Trophoblast cell (in vitro differentiated cells and primary cell): ENCODE measurements at regions not wholly inside any gene's neighbourhood (a gene's known extent, or its start where the extent isn't known, plus 50 kb on each side); places are given as distances from the start of the nearest gene placed in this dataset.

ENCODE experiments used
- DNase-seq, 2 donors: peaks; one replicate each; pipeline ENCODE4 v3.0.0-alpha.2; 2016
- H2AFZ ChIP-seq: 2 replicates; pipeline ENCODE4 v1.6.1; 2013; ENCODE audit warnings: low read length, moderate library complexity, mild to moderate bottlenecking; ENCODE audit not compliant: insufficient read depth, poor library complexity
- H2AK5ac ChIP-seq: 2 replicates; pipeline ENCODE4 v1.6.1; 2013; ENCODE audit warnings: mild to moderate bottlenecking, low read length
- H2BK120ac ChIP-seq: 2 replicates; pipeline ENCODE4 v1.6.1; 2013; ENCODE audit warnings: low read length, mild to moderate bottlenecking, moderate library complexity; ENCODE audit not compliant: insufficient read depth, poor library complexity
- H2BK12ac ChIP-seq: 2 replicates; pipeline ENCODE4 v1.6.1; 2013; ENCODE audit warnings: mild to moderate bottlenecking, low read length, moderate library complexity
- H2BK5ac ChIP-seq: 2 replicates; pipeline ENCODE4 v1.6.1; 2013; ENCODE audit warnings: low read length, low read depth, moderate library complexity, mild to moderate bottlenecking; ENCODE audit not compliant: poor library complexity
- H3K14ac ChIP-seq: 2 replicates; pipeline ENCODE4 v1.6.1; 2013; ENCODE audit warnings: mild to moderate bottlenecking, low read length
- H3K18ac ChIP-seq: 2 replicates; pipeline ENCODE4 v1.6.1; 2013; ENCODE audit warnings: mild to moderate bottlenecking, low read length
- H3K23ac ChIP-seq: 2 replicates; pipeline ENCODE4 v1.6.1; 2013; ENCODE audit warnings: low read length
- H3K27ac ChIP-seq: 2 replicates; pipeline ENCODE4 v1.5.1; 2013; ENCODE audit warnings: low read depth, mild to moderate bottlenecking, inconsistent platforms, low read length, moderate library complexity
- H3K27me3 ChIP-seq: 2 replicates; pipeline ENCODE4 v1.6.1; 2013; ENCODE audit warnings: inconsistent platforms, mild to moderate bottlenecking, low read length, moderate library complexity; ENCODE audit not compliant: insufficient read depth
- H3K36me3 ChIP-seq, 2 experiments: 1 replicate in 1 of 2; 2 replicates in 1 of 2; pipeline ENCODE4 v1.6.1; 2013; ENCODE audit warnings: low read length in 2 of 2, mild to moderate bottlenecking in 2 of 2, moderate library complexity in 1 of 2; ENCODE audit not compliant: insufficient read depth in 2 of 2, control insufficient read depth in 1 of 2
- H3K4ac ChIP-seq: 2 replicates; pipeline ENCODE4 v1.6.1; 2013; ENCODE audit warnings: low read depth, mild to moderate bottlenecking, low read length, moderate library complexity
- H3K4me1 ChIP-seq, 2 experiments: 1 replicate in 1 of 2; 2 replicates in 1 of 2; pipeline ENCODE4 v1.6.1; 2013; ENCODE audit warnings: low read length in 2 of 2, mild to moderate bottlenecking in 2 of 2, moderate library complexity in 1 of 2; ENCODE audit not compliant: insufficient read depth in 2 of 2, control insufficient read depth in 1 of 2
- H3K4me2 ChIP-seq: 2 replicates; pipeline ENCODE4 v1.6.1; 2013; ENCODE audit warnings: inconsistent platforms, mild to moderate bottlenecking, low read length, moderate library complexity
- H3K4me3 ChIP-seq: 2 replicates; pipeline ENCODE4 v1.5.1; 2013; ENCODE audit warnings: mild to moderate bottlenecking, low read depth, low read length, inconsistent platforms
- H3K79me1 ChIP-seq: one replicate; pipeline ENCODE4 v1.6.1; 2013; ENCODE audit warnings: low read length
- H3K79me2 ChIP-seq: 2 replicates; pipeline ENCODE4 v1.6.1; 2013; ENCODE audit warnings: low read length, mild to moderate bottlenecking; ENCODE audit not compliant: control insufficient read depth, insufficient read depth, poor library complexity
- H3K9ac ChIP-seq: 2 replicates; pipeline ENCODE4 v1.6.1; 2013; ENCODE audit warnings: mild to moderate bottlenecking, low read length
- H3K9me3 ChIP-seq: 2 replicates; pipeline ENCODE4 v1.6.1; 2013; ENCODE audit warnings: low read depth, mild to moderate bottlenecking, control low read depth, inconsistent platforms, low read length; ENCODE audit not compliant: insufficient read depth
- H4K12ac ChIP-seq: 2 replicates; pipeline ENCODE4 v1.6.1; 2013; ENCODE audit warnings: low read depth, mild to moderate bottlenecking, low read length, moderate library complexity
- H4K8ac ChIP-seq: 2 replicates; pipeline ENCODE4 v1.6.1; 2013; ENCODE audit warnings: low read depth, mild to moderate bottlenecking, low read length, moderate library complexity
- H4K91ac ChIP-seq: one replicate; pipeline ENCODE4 v1.6.1; 2013; ENCODE audit warnings: low read depth, mild to moderate bottlenecking, low read length, moderate library complexity
- WGBS: extraction: QIAGEN DNeasy Blood & Tissue Kit; methylation state at CpG from one replicate; pipeline ENCODE4 v1.1.7; 2013; ENCODE audit warnings: missing lambda C conversion rate; ENCODE audit not compliant: insufficient read length, insufficient coverage; ENCODE audit errors: extremely low coverage; 5-methylcytosine and 5-hydroxymethylcytosine counted together

DNA sequence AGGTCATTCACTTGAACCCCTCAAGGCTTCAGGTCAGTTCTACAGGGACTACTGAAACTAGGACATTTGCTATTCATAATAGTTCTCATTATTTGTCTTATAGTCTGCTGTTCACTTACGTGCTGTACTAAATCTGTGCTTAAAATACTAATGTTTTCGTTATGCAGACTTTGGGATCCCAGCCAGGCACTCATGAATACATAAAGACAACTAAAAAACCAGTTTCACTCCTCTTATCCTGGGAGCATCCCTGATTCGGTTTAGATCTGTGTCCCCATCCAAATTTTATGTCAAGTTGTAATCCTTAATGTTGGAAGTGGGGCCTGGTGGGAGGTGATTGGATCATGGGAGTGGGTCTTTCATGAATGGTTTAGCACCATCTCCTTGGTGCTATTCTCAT, 1291.8 kb downstream of the CDH11 start:
- Histone ChIP-seq H3K4ac (no peak overlapping the region), H4K8ac (no peak overlapping the region), H3K27ac (no peak overlapping the region), H3K79me1 (no peaks in the 10 kb centered on the region), H3K36me3 (no peaks in the 10 kb centered on the region), H3K4me2 (no peak overlapping the region), H4K12ac (no peak overlapping the region), H2AK5ac (no peak overlapping the region), H3K23ac (no peak overlapping the region), H3K14ac (no peak overlapping the region), H3K4me1 (no peaks in the 10 kb centered on the region), H3K79me2 (no peaks in the 10 kb centered on the region), H3K27me3 (no peaks in the 10 kb centered on the region), H3K9ac (no peak overlapping the region), H2BK120ac (no peak overlapping the region), H2BK5ac (no peak overlapping the region), H2BK12ac (no peak overlapping the region), H4K91ac (no peak overlapping the region), H3K18ac (no peak overlapping the region), H3K9me3 (peaks cover 4% of the 10 kb centered on the region), H2AFZ (no peak overlapping the region), H3K4me3 (no peak overlapping the region)
- no peak for DNase-seq
- no CpG with 5 or more reads among the region's 3 CpGs for WGBS

DNA sequence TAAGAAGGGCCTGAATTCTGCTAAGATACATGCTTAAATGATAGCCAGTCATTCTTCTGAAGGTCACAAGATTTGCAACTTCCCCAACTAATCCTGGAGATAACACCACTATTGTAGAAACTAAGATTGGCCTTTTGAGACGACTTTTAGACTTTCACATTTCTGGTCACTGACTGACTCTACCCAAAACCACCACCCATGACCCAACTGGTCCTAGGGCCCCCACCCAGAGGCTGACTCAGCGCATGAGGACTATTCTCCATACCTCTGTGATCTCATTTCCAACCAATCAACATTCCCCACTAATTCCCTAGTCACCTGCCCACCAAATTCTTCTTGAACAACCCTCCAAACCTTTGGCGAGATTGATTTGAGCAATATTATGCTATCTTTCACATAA, 1299.0 kb downstream of the CDH11 start:
- Histone ChIP-seq H2BK120ac (no peak overlapping the region), H3K23ac (no peak overlapping the region), H2BK5ac (no peak overlapping the region), H2AFZ (no peak overlapping the region), H4K12ac (no peak overlapping the region), H3K36me3 (no peaks in the 10 kb centered on the region), H3K4me1 (peaks cover 0 to 2% of the 10 kb centered on the region in 2 experiments), H3K4me2 (no peak overlapping the region), H2AK5ac (no peak overlapping the region), H4K8ac (no peak overlapping the region), H3K9ac (no peak overlapping the region), H3K14ac (no peak overlapping the region), H3K79me1 (no peaks in the 10 kb centered on the region), H3K4ac (no peak overlapping the region), H3K9me3 (peaks cover 5% of the 10 kb centered on the region), H4K91ac (no peak overlapping the region), H3K4me3 (no peak overlapping the region), H3K27me3 (no peaks in the 10 kb centered on the region), H3K27ac (no peak overlapping the region), H3K18ac (no peak overlapping the region), H3K79me2 (no peaks in the 10 kb centered on the region), H2BK12ac (no peak overlapping the region)
- no CpG with 5 or more reads among the region's 3 CpGs for WGBS
- DNase-seq, result no peak

DNA sequence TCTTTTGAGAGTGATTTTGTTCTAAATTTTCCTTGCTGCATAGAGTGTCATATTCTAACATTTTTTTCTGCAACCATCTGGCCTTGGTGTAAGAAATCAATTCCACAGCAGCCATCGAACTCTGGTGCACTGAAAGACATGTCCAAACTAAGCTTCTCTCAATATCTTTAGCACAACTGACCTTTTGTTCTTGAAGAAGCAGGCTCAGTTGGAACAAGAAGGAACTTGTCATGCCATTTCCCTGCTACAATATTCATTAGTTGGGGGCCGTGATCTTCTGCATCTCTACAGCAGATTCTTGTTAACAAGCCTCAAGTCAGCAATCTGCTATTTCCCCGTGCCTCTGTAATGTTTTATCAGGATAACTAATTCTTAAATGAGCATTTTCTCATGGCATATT, 1305.6 kb downstream of the CDH11 start:
- Histone ChIP-seq H4K8ac (no peak overlapping the region), H3K36me3 (no peaks in the 10 kb centered on the region), H3K18ac (no peak overlapping the region), H3K23ac (no peak overlapping the region), H3K4ac (no peak overlapping the region), H2BK120ac (no peak overlapping the region), H3K4me1 (no peaks in the 10 kb centered on the region), H3K4me3 (no peak overlapping the region), H3K14ac (no peak overlapping the region), H2BK5ac (no peak overlapping the region), H4K91ac (no peak overlapping the region), H3K4me2 (no peak overlapping the region), H3K27me3 (no peaks in the 10 kb centered on the region), H3K9ac (no peak overlapping the region), H4K12ac (no peak overlapping the region), H2BK12ac (no peak overlapping the region), H2AFZ (no peak overlapping the region), H3K27ac (no peak overlapping the region), H2AK5ac (no peak overlapping the region), H3K9me3 (peaks cover 5% of the 10 kb centered on the region), H3K79me1 (no peaks in the 10 kb centered on the region), H3K79me2 (no peaks in the 10 kb centered on the region)
- WGBS, result no CpG with 5 or more reads among the region's 3 CpGs
- no peak for DNase-seq

DNA sequence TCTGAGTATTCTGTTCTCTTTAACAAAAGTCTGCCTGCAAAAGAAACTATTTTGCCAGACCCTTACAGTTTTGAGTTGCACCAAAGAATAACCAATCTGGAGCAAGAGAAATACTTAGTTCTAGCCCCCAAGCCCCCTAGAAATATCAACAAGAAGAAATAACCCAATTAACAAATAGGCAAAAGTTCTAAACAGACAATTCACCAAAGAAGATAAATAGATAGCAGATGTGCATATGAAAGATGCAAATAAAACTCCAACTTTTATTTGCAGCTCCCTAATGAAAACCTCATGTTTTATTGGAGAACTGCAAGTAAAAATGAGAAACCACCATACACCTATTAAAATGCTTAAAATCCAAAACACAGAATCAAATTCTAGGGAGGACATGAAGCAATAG, 1308.0 kb downstream of the CDH11 start:
- Histone ChIP-seq H3K4ac (no peak overlapping the region), H3K23ac (no peak overlapping the region), H3K27me3 (no peaks in the 10 kb centered on the region), H3K4me3 (no peak overlapping the region), H3K79me2 (no peaks in the 10 kb centered on the region), H3K18ac (no peak overlapping the region), H2BK5ac (no peak overlapping the region), H2AK5ac (no peak overlapping the region), H3K9ac (no peak overlapping the region), H4K12ac (no peak overlapping the region), H2BK120ac (no peak overlapping the region), H3K79me1 (no peaks in the 10 kb centered on the region), H2BK12ac (no peak overlapping the region), H3K27ac (no peak overlapping the region), H3K4me2 (no peak overlapping the region), H3K14ac (no peak overlapping the region), H4K91ac (no peak overlapping the region), H3K36me3 (no peaks in the 10 kb centered on the region), H4K8ac (no peak overlapping the region), H3K9me3 (no peaks in the 10 kb centered on the region), H3K4me1 (no peaks in the 10 kb centered on the region), H2AFZ (no peak overlapping the region)
- DNase-seq, result no peak

DNA sequence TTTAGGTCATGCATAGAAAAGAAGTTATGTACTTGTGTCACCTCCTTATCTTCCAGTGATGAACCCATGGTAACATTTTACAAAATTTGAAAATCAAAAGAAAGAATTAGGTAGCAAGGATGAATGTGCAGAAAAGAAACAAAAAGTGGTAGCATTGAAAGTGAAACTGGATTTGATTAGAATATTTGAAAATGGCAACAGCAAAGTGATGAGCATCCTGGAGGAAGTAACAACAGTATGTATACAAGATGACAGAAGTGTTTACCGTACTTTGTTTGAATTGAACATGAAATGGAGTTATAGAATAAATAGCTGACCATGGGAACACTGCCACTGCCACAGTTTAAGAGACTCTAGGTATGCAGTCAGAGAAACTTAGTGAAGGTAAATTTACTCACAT, 1313.1 kb downstream of the CDH11 start:
- no CpG with 5 or more reads among the region's 1 CpG for WGBS
- no peaks in the 10 kb centered on the region for H3K9me3 ChIP-seq

More for the DNA sequence above, 1313.1 kb downstream of the CDH11 start:
- Histone ChIP-seq H4K8ac (no peak overlapping the region), H3K27me3 (no peaks in the 10 kb centered on the region), H3K4me3 (no peak overlapping the region), H3K4ac (no peak overlapping the region), H3K18ac (no peak overlapping the region), H3K9ac (no peak overlapping the region), H3K4me2 (no peak overlapping the region), H3K23ac (no peak overlapping the region), H2BK120ac (no peak overlapping the region), H2AFZ (no peak overlapping the region), H2BK5ac (no peak overlapping the region), H3K79me1 (no peaks in the 10 kb centered on the region), H3K14ac (no peak overlapping the region), H3K4me1 (no peaks in the 10 kb centered on the region), H2BK12ac (no peak overlapping the region), H3K79me2 (no peaks in the 10 kb centered on the region), H2AK5ac (no peak overlapping the region), H4K91ac (no peak overlapping the region), H3K27ac (no peak overlapping the region), H3K36me3 (no peaks in the 10 kb centered on the region), H4K12ac (no peak overlapping the region)
- no peak for DNase-seq
